ENCODE measurements at regions not wholly inside any gene's neighbourhood (a gene's known extent, or its start where the extent isn't known, plus 50 kb on each side); places are given as distances from the start of the nearest gene placed in this dataset.

DNA sequence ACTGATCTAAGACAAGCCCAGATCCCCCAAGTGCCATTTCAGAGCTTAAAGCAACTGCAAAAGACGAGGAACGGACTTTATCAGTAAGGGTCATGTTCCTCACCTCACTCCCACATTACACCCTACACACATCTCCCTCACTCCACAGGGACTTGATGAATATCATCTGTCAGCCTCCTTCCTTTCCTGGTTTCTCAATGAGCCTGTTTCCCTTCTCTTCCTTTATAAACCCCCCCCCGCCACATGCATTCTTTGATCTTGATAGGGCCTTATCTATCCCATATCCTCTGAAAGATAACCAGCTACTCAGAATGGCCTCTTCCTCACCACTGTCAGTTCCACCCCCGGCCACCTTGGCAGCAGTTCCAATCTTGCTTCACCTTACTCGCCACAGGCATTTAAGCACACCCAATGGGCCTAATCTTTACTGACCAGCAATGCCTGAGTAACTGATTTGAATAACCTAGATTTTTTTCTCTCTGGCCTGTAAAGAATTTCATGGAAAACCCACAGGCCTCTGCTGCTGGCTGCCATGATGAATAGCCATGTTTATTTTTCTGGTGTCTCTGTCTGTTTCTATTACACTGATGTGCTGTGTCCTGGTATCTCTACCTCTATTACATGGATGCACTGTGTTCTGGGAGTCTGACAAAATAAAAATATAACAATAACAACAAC is 138.7 kb downstream of the PHLDA1 start:
- TF ChIP-seq POLR2A (IDR thresholded peaks at IDR 0.05), result no peak
- TF ChIP-seq, protein P1, sequence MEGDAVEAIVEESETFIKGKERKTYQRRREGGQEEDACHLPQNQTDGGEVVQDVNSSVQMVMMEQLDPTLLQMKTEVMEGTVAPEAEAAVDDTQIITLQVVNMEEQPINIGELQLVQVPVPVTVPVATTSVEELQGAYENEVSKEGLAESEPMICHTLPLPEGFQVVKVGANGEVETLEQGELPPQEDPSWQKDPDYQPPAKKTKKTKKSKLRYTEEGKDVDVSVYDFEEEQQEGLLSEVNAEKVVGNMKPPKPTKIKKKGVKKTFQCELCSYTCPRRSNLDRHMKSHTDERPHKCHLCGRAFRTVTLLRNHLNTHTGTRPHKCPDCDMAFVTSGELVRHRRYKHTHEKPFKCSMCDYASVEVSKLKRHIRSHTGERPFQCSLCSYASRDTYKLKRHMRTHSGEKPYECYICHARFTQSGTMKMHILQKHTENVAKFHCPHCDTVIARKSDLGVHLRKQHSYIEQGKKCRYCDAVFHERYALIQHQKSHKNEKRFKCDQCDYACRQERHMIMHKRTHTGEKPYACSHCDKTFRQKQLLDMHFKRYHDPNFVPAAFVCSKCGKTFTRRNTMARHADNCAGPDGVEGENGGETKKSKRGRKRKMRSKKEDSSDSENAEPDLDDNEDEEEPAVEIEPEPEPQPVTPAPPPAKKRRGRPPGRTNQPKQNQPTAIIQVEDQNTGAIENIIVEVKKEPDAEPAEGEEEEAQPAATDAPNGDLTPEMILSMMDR (IDR thresholded peaks at IDR 0.05), result no peak

Measured in body of pancreas (tissue), 4 donors.